Thyroid gland (tissue), 4 donors: ENCODE measurements at regions not wholly inside any gene's neighbourhood (a gene's known extent, or its start where the extent isn't known, plus 50 kb on each side); places are given as distances from the start of the nearest gene placed in this dataset.

Source experiments
- CTCF ChIP-seq, 6 experiments: fragments of 200-600 bp in 3 of 6; fragments of 450-650 bp in 3 of 6; sonication (generic) in 3 of 6; IDR thresholded peaks; one replicate each; pipeline ENCODE4 v1.5.1; 2016 to 2019; ENCODE audit warnings: antibody characterized with exemption in 6 of 6, mild to moderate bottlenecking in 2 of 6, inconsistent platforms in 1 of 6, moderate library complexity in 1 of 6
- POLR2A ChIP-seq, 2 donors: fragments of 450-650 bp; IDR thresholded peaks; one replicate each; pipeline ENCODE4 v1.6.1; 2017; ENCODE audit warnings: antibody characterized with exemption in 2 of 2, mild to moderate bottlenecking in 2 of 2, moderate library complexity in 1 of 2

GRCh38 chr13:76733671-76734070, 152.5 kb downstream of the KCTD12 start:
- TF ChIP-seq CTCF (IDR thresholded peaks at IDR 0.05) = no peak
- TF ChIP-seq POLR2A (IDR thresholded peaks at IDR 0.05) = no peak
